Left forelimb (tissue), 1 donor: ENCODE measurements at regions not wholly inside any gene's neighbourhood (a gene's known extent, or its start where the extent isn't known, plus 50 kb on each side); places are given as distances from the start of the nearest gene placed in this dataset.

Source experiments
- DNase-seq: peaks from one replicate; pipeline ENCODE4 v3.0.0-alpha.2; 2018; ENCODE audit warnings: low spot score

GRCh38 chr2:67838205-67838604 is 224.6 kb downstream of the C1D start:
- DNase-seq = no peak

GRCh38 chr2:67839242-67839641 is 223.6 kb downstream of the C1D start:
- DNase-seq = no peak

- DNase-seq = no peak
Observed at GRCh38 chr2:67839668-67840067, 223.1 kb downstream of the C1D start.

GRCh38 chr2:67840460-67841068 is 222.2 kb downstream of the C1D start:
- DNase-seq = peak; percentile 77

GRCh38 chr2:67841711-67842110 is 221.1 kb downstream of the C1D start:
- no peak for DNase-seq

DNA sequence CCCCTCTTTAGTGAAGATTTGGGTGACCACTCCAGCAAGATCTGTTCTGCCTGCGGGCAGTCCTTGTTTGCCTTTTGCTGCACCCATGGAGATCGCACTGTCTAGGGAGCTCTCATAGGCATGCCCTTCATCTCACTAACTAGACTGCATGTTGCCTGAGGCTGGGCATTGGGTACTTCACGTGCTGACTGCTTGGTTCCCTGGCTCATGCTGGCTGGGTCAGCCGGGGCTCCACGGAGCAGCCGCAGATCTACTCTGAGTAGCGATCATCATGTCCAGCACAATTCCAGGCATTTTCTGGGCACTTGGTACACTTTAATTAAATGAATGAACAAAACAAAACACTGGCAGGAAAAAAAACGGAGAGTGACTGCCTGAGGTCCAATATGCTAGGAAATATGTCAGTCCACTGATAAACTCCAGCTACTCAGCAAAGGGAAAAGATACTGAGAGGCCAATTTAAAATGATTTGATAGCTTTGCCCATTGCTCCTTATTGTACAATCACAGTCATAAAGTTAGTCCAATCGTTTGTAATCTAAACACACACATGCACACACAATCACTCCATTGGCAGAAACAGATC is 220.3 kb downstream of the C1D start:
- DNase-seq = no peak

DNA sequence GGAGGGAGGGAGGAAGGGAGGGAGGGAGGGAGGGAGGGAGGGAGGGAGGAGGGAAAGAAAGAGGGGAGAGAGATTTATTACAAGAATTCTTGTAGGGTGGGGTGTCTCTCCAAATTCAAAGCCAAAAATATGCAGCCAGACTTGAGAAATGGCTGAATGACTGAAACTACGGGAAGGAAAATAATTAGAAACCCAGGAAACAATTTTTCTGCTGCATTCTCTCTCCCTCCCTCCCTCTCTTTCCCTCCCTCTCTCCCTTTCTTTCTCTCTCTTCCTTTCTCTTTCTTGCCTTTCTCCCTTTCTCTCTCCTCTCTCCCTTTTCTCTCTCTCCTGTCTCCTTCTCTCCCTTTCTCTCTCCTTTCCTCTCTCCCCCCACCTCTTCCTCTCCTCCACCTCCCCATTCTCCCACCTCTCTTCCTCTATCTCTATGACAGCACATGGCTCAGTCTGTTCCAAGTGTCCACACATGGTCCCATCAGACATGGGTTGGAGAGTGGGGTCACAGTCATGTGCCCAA is 218.7 kb downstream of the C1D start:
- DNase-seq = no peak

GRCh38 chr2:67845621-67846369 is 217.0 kb downstream of the C1D start:
- DNase-seq = no peak

- DNase-seq = peak; percentile 80
Observed at GRCh38 chr2:67846370-67847070, 216.3 kb downstream of the C1D start.

DNA sequence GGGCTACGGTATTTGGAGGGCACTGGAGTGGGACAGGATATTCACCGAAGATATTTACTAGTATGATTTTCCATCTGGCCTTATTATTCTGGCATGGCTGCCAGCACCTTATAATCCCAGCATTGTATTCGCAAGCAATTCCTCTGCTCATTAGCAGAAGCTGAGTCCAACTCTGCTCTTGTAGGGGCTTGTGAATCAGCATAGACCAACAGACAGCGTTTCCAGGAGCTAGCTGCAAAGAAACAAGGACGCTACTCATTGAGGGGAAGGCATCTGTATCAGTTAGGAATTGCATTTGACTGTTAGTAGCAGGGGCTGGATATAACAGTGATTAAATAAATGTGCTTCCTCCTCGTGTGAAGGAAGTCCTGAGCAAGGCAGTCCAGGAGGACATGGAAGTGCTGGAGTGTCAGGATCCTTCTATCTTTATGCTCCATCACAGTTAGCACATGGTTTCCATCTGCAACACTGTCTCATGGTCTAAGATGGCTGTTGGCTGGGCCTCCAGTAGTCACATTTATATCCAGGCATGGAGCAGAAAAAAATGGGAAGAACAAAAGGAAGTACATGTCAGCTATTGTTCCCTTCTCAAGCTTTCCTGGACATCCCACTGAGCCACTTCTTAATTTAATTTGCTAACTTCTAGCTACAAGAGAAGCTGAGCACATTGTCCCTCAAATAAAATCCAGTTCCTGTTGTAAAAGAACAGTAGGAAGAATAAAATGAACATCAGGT is 214.1 kb downstream of the C1D start:
- no peak for DNase-seq

GRCh38 chr2:67851016-67851415 is 211.8 kb downstream of the C1D start:
- DNase-seq = no peak

GRCh38 chr2:67851956-67852824 is 210.6 kb downstream of the C1D start:
- no peak for DNase-seq

DNA sequence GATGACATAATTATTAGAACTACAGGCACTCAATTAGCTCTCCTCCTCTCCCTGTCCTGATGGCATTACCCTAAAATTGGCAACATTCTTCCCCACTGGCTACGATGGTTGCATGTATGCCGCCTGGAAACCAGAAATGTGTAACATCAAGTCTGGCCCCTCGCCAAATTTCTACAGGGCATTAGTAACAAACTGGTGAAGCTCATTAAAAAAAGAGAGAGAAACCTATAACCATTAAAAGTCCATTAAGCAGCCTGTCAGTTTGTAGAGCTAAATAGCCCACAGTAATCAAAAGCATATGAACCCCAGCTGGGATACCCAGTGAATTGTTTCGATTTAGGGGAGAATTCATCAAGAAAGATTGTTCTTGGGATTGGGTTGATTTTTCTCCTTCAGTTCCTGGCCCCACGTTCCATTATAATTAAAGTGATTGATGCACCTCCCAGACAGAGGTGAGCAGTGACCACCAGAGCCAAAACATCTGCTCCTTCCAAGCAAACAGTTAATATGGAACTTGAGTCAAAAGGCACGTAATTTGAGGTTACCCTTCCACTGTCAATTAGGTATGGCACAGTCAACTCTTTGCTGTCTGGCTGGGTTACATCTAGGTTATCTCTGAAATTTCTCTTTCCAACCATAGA is 208.6 kb downstream of the C1D start:
- no peak for DNase-seq

DNA sequence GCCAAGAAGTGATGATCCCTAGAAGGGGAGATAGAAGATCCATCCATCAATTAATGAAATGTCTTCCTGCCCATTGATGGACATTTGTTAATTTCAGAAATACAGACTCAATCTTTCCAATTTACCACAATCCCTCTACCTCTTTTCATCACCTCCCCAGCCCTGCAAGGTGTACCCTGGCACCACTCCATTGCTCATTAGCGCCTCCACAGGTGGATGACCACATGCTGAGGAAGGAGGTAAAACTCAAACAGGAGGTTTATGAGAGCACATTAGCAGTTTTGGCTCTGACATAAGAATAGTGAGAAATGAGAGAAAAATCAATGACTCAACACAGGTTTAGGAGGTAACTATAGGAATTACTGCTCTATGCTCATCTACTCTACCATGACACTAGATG is 208.0 kb downstream of the C1D start:
- DNase-seq = no peak

GRCh38 chr2:67856866-67857265 is 205.9 kb downstream of the C1D start:
- no peak for DNase-seq

DNA sequence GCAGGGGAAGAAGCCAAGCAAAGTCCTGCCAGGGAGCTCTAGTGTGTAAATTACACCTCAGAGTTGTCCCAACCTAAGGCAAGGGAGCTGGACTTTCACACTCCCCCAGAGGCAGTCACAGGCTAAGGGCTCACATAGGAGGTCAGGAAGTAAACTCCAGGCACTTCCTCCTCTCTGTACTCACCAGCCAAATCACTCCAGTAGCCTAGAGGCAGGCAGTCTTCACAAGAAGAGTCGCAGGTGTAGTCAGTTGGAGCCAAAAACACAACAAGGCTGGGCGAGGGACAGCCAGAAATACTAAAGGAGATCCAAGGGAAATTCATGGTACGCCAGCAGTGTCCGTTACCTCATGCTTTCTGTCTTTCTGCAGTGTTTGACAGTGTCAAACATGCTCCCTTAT is 205.0 kb downstream of the C1D start:
- no peak for DNase-seq

- DNase-seq = no peak
Observed at GRCh38 chr2:67858886-67859285, 203.9 kb downstream of the C1D start.

- DNase-seq = no peak
Observed at GRCh38 chr2:67865917-67866316, 196.9 kb downstream of the C1D start.

DNA sequence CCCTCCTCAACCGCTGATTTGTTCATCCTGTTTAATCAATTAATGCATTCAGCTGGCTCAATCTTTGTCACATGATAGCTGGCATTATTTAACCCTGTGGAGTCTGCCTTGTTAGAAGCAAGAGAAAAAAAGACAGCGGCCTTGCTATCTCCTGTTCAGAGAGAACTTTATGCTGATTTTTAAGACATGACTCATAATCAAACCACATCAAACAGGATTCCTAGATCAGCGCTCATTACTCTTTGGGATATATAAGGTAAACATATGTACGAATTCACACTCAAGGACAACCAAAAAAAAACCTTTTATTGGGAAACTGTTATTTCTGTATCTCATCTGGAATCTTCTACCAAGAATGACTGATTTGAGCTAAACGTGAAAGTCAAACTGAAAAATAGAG is 195.1 kb downstream of the C1D start:
- no peak for DNase-seq

GRCh38 chr2:67871686-67872412 is 191.0 kb downstream of the C1D start:
- DNase-seq = no peak
